NCI-H510A treated with DMSO at 0.1 percent for 48 hours (cell line): ENCODE measurements at regions not wholly inside any gene's neighbourhood (a gene's known extent, or its start where the extent isn't known, plus 50 kb on each side); places are given as distances from the start of the nearest gene placed in this dataset.
"Not testable (repeated sequence)": the region's sequence is repeated elsewhere in the genome, so short reads cannot be mapped to it uniquely, and the experiment has no call there.

Experiments used
- DNase-seq: peaks from one replicate; lab custom pipeline; 2025; lab: John Stamatoyannopoulos, UW

- DNase-seq, result no peak
These were observed 162.9 kb downstream of the TRIB2 start for GRCh38 chr2:12879649-12880048.

GRCh38 chr2:12881952-12882351 lies 165.2 kb downstream of the TRIB2 start:
- DNase-seq, result no peak

DNA sequence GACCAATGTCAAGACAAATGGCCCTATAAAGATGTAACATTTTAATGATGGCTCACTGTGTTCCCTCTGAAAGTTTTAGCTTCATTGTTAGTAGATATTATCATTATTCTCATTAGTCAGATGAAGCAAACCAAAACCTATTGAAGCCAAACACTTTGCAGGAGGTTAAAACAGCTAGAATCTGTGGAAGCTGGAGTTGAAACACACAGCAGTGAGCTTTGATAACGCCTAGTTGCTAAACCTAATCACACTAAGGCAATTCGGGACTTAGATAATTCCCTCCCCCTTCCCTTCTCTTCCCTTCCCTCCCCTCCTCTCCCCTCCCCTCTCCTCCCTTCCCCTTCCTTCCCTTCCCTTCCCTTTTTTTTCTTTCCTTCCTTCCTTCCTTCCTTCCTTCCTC lies 165.7 kb downstream of the TRIB2 start:
- no peak for DNase-seq

- DNase-seq, result no peak
These were observed 167.2 kb downstream of the TRIB2 start for GRCh38 chr2:12883906-12884305.

DNA sequence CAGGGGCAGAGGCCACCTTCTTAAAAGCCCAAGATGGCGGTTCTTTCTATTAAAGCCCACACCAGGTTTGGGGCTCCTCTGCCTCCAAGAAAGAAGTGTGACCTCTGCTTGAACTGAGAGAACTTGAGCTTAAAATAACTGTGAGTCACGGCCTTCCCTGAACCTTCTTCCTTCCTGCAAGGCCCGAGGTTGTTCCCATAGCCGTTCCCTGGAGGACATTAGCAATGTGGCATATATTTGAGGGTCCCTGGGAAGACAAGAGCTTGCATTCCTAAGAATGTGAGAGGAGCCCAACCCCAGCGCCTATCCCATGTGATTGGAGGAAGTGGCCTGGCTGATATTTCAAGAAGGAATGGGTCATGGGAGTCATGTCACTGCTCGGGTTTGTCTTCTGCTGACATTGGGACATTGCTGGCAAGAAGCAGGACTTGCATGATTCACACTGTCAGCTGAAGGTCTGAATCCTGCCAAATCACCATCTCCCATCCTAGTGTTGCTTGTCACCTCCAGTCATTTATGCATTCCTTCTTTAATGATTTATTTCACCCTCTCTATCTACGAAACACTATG lies 168.1 kb downstream of the TRIB2 start:
- DNase-seq, result no peak

- DNase-seq, result no peak
These were observed 173.3 kb downstream of the TRIB2 start for GRCh38 chr2:12890066-12890465.

DNA sequence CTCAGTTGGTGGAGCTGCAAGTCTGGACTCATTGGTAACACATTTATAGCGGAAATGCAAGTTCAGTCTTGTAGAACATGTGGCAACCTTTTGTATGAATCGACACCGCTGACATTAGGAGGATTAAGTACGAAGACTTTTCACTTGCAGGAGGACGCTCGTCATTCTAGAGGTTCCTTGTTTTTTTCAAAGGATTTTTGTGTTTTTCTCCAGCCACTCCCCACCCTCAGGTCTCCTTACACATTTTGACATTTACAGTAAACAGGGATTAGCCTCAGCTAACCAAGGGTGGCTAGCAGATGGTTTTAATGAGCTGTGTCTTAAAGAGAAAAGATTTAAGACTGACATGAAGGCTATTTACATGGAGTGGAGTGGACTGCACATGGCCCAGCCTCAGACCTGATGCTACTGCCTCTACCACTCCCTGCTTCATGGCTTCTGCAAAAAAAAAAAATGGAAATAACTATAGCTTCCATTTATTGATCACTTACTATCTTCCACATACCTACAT lies 173.8 kb downstream of the TRIB2 start:
- DNase-seq, result no peak

GRCh38 chr2:12895017-12895416 lies 178.3 kb downstream of the TRIB2 start:
- DNase-seq, result no peak

DNA sequence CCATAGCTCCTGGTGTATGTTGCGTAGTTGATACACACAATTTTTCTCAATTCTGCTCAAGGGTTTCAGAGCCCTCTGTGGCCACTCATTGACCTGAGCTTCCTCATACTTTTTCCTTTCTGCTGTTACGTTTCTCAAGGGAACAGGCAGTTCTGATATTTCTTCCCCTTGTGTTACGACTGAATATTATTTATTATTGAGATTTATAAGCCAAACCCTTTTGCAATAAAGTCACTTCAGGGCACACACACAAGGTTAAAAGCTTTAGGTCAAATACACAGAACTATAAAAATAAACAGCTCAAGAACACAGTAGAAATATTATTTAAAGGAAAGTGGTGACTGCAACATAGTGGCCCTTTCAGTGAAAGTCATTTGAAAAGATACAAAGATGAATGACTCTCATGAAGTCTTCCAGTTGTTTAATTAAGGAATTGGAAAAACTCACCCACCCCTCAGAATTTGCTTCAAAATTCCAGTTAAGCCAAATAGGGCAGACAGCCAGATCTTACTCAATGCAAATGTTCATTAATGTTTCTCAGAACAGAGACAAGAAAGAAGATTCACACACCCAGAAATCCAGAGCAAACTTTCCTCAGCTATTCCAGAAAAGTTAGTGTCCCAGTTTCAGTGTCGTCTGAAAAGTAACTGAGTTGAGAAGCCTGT lies 179.7 kb downstream of the TRIB2 start:
- DNase-seq, result no peak

DNA sequence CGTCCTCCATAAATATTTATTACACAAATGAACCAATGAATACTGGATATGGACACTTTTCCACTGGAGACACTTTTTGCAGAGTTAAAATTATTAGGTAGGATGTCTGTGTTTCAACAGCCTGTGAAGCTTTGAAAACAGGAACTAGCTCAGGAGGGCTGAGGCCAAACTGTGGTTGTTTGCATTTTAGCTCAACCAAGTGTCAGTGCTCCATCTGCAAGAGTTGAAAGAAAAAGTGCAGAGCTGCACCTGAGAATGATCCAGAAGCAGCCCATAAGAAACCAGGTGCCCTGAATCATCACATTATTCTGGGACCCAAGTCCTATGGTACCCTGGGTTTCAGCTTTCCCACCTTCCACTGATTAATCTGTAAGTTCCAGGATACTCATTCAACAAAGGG lies 180.4 kb downstream of the TRIB2 start:
- no peak for DNase-seq

DNA sequence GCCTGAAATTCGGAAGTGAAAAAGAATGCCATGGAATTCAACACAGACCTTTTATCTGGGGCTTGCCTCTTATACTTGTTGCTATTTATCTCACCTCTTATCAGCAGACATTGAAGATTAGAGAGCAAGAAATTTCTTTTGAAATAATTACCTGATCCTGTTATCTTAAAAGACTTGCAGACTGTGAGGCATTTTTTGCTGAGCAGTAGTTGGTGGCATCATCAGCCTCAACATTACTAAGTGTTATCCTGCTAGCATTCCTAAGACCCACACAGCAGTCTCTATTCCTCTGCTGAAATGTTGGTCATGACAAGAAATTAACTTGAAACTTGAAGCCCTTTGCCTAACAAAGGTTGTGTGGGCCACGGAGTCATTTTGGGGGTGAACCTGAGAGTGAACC lies 186.5 kb downstream of the TRIB2 start:
- no peak for DNase-seq

- DNase-seq, result no peak
These were observed 193.7 kb downstream of the TRIB2 start for GRCh38 chr2:12910431-12910830.

GRCh38 chr2:12915787-12916186 lies 199.1 kb downstream of the TRIB2 start:
- no peak for DNase-seq

DNA sequence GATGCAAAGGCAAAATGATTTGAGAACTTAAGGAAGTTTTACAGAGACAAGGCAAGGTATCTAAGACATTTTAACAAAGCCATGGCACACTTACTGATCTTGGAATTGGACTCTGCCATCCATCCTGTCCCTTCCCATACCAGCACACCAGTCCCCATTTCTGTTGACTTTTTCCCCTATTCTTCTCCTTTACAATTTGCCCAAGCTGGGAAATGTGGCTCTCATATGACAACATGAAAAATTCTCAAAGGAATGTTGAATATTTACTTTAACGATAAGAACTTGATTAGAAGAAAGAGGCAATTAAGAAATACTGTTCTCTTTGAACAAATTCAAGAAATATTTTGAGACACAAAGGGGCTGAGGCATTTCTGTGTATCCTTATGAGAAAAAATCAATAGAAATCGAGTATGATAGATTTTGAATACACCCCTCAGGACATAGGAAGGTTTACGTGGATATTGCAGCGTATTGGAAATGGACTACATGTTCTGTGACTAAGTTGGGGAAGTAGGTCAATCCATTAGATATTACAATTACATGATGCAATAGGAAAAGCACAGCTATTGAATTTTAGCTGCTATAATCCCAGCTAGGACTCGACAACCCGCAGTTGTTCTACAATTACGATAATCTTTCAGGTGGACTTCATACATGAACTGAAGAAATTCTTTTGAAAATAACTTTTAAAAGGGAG lies 201.6 kb downstream of the TRIB2 start:
- no peak for DNase-seq

DNA sequence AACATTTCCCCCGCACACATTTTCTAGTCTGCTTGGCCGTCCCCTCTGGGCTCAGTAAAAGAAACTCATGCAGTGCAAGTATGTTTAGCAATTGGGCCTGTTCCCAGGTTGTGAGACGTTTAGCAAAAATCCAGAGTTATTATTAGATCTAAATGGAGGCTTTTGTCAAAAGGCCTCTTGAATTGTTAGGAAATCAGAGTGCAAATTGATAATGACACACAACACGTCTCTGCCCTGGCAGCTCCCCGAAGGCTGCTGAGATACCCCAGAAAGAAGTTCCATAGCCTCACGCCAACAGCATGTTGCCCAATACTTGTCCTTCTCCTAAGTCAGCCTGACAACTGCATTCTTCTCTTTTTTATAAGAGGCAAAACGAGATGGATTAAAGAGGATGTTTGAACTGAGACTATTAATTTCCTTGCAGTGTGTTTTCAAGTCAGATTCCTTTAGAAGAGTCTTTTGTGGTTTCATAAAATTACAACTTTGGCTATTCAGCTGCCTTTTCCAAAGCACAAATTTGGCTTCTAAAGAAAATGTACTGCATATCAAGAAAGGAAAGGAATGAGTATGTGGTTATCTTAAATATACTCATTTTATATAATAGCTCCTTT lies 202.2 kb downstream of the TRIB2 start:
- DNase-seq, result no peak

- DNase-seq, result no peak
These were observed 204.6 kb downstream of the TRIB2 start for GRCh38 chr2:12921321-12921720.

GRCh38 chr2:12923907-12924610 lies 207.3 kb downstream of the TRIB2 start:
- no peak for DNase-seq

- not testable (repeated sequence) for DNase-seq
These were observed 209.9 kb downstream of the TRIB2 start for GRCh38 chr2:12926641-12927040.

- DNase-seq, result no peak
These were observed 211.6 kb downstream of the TRIB2 start for GRCh38 chr2:12928197-12928774.

DNA sequence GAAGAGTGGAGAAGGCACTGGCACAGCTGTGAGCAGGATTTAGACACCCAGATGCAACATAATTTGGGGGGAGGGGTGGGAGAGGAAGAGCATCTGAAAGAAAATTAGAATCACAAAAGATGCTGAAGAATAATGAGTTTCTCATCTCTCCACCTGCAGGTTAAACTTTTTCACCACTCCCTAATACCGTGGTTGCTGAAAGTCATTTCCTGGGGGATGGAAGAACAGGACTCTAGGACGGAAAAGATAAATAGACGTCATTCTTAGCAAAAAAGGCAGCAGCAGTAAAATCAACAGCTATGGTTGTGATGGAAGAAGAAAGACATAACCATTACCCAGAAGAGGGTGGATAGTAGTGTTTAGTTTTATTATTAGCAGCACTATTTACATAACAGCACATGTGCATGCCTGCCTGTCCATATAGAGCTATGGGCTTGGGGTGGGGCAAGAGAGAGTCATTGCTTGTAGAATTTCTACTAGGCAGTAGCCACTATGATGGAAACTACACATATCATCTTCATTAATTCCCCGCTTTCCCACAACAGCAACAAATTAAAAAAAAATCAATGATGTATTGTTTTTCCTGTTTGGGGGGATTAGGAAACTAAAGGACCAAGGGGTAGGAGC lies 212.2 kb downstream of the TRIB2 start:
- DNase-seq, result peak; percentile 38

DNA sequence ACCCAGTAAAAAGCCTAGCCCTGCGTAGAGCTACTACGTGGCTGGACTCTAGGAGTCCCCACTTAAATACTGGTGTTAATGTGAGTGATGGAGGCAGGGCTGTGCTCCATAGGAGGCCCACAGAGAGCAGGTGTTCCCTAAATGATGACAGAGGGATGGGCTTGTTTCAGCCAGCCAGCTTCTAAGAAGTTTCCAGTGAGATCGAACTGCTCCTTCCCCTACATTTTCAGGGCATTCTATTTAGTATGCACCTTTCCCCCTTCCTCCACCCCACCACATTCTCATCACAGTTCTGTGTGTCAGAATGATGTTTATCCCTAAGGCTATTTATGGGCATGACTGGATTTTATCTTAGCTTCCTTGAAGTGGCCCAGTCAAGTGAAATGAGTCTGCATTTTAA lies 213.0 kb downstream of the TRIB2 start:
- no peak for DNase-seq
